PC-3 (cell line): ENCODE measurements at regions not wholly inside any gene's neighbourhood (a gene's known extent, or its start where the extent isn't known, plus 50 kb on each side); places are given as distances from the start of the nearest gene placed in this dataset.
"Not testable (repeated sequence)": the region's sequence is repeated elsewhere in the genome, so short reads cannot be mapped to it uniquely, and the experiment has no call there.

ENCODE experiments used
- CTCF ChIP-seq: fragments of 300-600 bp; sonication (generic); conservative IDR thresholded peaks from 2 replicates; pipeline ENCODE4 v1.5.1; 2017; ENCODE audit warnings: antibody characterized with exemption, low read depth, mild to moderate bottlenecking, low read length
- EZH2 ChIP-seq: fragments of 300-600 bp; sonication (generic); IDR thresholded peaks from one replicate; pipeline ENCODE4 v1.6.1; 2017; ENCODE audit warnings: antibody characterized with exemption, mild to moderate bottlenecking, low read length; ENCODE audit not compliant: unreplicated experiment

- not testable (repeated sequence) for TF ChIP-seq CTCF, EZH2
Measured at GRCh38 chr9:39542157-39542556, 186.7 kb downstream of the SPATA31A1 start.
